GM13976 (cell line): ENCODE measurements at regions not wholly inside any gene's neighbourhood (a gene's known extent, or its start where the extent isn't known, plus 50 kb on each side); places are given as distances from the start of the nearest gene placed in this dataset.

ENCODE experiments used
- DNase-seq: peaks from one replicate; pipeline ENCODE4 v3.0.0; 2012; ENCODE audit warnings: low spot score
- CTCF ChIP-seq: IDR thresholded peaks from 2 replicates; pipeline ENCODE4 v1.5.1; 2012; ENCODE audit warnings: borderline replicate concordance, mild to moderate bottlenecking; ENCODE audit not compliant: insufficient read depth; ENCODE audit errors: extremely low read depth, missing control alignments, control extremely low read depth
- in situ Hi-C: fragments of 300-500 bp; cut with MboI; formaldehyde crosslinking; loops from one replicate; pipeline ENCODE4 v1.12.0; 2022; ENCODE audit warnings: low sequenced_read_pairs, mixed read lengths, inconsistent platforms; ENCODE audit not compliant: unreplicated experiment

- DNase-seq: no peak
- in situ Hi-C loops: loop anchor here (25.0 kb wide), 1 partner anchor 1055 kb away; no protein-coding TSS in a partner anchor
- TF ChIP-seq CTCF: no peak
Observed at GRCh38 chr5:160507221-160507721, 85.6 kb downstream of the PTTG1 start.

GRCh38 chr5:160508780-160509361 is 87.2 kb downstream of the PTTG1 start:
- peak; percentile 77 for DNase-seq
- in situ Hi-C loops: loop anchor here (25.0 kb wide), 1 partner anchor 1053 kb away; no protein-coding TSS in a partner anchor
- TF ChIP-seq CTCF: peak; percentile 70

- in situ Hi-C loops: loop anchor here (25.0 kb wide), 1 partner anchor 1051 kb away; no protein-coding TSS in a partner anchor
- TF ChIP-seq CTCF: no peak
- DNase-seq: no peak
Observed at GRCh38 chr5:160511280-160511929, 89.8 kb downstream of the PTTG1 start.
